SW 1271 (cell line): ENCODE measurements at regions not wholly inside any gene's neighbourhood (a gene's known extent, or its start where the extent isn't known, plus 50 kb on each side); places are given as distances from the start of the nearest gene placed in this dataset.
"Not testable (repeated sequence)": the region's sequence is repeated elsewhere in the genome, so short reads cannot be mapped to it uniquely, and the experiment has no call there.

ENCODE experiments used
- DNase-seq, 2 experiments: peaks; one replicate each; lab custom pipeline; 2025; lab: John Stamatoyannopoulos, UW

DNA sequence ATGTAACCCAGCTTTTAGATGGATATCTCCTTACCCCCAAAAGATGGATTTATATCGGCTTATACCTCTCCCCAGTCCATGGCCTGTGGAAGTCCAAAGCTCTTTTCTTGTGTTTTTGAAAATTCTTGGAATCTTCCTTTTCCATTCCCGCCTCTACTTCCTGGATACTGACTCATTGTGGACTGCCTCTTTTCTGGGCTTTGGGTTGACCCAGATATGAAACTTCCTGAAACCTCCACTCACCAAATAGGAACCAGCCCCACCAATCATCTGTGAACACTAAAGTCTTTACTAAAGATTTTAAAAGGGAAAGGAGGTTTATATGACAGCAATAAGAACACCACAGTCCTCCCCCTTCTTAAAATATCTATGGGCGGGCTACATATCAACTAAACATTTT is 163.4 kb upstream of the SYN3 start:
- DNase-seq: no peak

DNA sequence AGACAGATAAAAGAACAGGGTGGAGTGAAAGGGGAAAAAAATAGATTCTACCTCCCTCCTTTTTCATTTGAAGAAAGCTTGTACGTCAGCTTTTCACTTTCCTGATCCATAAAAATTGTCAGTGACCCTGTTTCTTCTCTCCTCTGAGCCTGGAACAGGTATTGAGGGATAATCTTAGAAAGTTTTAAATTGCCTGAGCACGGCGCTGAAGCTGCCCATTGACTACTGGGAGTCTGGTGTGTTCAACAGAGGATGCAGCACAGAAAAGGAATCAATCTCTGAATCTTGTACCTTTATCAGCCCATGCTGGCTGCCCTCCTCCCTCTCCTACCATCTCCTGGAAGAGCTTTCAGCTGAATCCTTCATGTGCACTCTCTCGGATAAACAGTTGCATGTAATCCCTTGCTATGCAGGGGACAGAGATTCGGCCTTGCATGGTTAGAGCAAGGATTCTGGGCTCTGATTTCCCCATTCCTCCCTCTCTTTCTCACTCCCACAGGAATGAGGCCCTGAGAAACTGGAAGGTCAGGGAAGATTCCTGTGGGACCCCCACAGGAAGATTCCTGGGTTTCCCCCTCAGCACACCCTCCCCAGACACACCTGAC is 162.4 kb upstream of the SYN3 start:
- no peak for DNase-seq

DNA sequence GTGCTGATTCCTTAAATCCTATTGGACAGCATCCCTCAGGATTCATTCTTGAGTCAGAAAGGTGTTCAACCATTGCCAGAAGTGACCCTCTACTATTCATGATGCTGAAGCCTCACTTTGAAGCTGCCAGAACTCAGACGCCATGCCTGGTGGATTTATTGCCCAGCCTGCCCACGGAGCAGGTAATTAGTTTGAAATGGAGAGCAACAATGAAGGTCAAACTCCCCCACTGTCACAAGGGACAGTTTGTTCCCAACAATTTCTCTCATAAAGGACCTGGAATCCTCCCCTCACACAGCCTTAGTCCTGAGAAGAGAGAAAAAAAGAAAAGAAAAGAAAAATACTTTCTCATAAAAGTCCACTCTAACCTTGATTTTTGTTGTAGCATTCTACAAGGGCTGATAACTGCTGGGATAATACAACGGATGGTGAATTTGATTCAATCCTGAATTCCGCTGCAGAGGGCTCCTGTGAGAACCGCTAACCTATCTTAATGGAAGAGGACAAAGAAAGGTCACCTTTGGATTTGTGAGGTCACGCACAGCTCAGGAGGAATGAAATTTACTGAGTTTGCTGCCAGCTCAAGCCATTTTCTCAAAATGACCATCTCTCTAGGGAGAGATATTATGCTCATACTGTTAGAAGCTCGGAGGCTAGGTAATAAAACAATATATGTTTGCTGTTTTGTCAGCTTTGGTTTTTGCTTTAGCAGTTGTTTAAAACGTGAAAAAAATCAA is 161.6 kb upstream of the SYN3 start:
- DNase-seq: no peak

DNA sequence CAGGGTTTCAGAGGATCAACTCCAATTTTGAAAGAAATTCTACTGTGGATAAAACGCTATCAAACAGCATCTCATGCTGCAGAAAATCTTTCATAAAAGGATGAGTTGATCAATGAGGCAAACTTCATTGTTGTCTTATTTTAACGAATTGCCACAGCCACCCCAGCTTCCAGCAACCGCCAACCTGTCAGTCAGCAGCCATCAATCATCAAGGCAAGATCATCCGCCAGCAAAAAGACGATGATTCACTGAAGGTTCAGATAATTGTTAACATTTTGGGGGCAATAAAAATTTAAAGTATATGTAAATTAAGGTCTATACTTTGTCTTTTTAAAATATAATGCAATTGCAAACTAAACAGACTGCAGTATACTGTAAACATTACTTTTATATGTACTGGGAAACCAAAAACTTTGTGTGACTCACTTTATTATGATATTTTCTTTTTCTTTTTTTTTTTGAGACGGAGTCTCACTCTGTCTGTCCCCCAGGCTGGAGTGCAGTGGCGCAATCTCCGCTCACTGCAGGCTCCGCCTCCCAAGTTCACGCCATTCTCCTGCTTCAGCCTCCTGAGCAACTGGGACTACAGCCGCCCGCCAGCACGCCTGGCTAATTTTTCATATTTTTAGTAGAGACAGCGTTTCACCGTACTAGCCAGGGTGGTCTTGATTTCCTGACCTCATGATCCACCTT is 155.3 kb upstream of the SYN3 start:
- no peak for DNase-seq

- DNase-seq: peak in 1 of 2 experiments; percentile 32
Observed at GRCh38 chr22:33209930-33210784, 152.0 kb upstream of the SYN3 start.

- no peak for DNase-seq
Observed at GRCh38 chr22:33204408-33204807, 146.2 kb upstream of the SYN3 start.

DNA sequence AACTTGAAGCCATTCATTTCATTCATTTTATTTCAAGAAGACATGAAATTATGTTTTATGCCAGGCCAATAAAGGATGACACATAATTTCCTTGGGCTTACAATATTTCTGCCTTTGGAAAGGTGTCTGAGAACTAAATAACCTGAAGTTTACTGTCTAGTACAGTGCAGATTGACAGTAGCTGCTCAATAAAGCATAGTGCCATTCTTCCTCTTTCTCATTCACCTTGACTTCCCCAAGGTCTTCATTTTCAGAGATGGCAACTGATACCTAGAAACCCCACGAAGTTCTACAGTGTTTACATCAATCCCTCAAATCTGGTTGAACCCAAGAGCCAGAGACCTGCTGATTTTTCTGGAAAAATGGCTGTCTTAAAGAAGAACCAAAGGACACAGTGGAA is 144.3 kb upstream of the SYN3 start:
- no peak for DNase-seq

DNA sequence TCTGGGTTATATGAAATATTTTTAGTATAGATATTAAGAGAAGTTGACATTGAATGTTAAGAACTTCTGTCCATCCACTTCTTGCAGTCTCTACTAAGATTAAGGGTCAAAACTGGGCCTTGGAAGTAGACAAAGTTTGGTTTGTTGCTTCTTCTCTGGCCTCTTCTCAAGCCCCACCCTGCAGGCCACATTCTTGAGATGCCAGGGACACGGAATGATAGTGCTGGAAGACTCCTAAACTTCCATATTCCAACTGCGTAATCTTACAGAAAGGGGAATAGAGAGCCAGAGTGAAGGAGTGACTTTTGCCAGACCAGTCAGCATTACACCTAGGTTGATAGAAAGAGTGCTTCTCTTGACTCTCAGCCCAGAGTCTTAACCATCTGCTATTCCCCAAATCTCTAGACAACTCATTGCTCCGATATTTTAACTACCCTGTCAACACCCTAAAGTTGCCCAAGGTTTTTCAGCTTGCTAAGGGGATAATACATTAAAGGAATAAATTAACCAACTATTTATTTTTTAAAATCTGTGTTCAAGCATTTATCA is 136.4 kb upstream of the SYN3 start:
- DNase-seq: no peak

DNA sequence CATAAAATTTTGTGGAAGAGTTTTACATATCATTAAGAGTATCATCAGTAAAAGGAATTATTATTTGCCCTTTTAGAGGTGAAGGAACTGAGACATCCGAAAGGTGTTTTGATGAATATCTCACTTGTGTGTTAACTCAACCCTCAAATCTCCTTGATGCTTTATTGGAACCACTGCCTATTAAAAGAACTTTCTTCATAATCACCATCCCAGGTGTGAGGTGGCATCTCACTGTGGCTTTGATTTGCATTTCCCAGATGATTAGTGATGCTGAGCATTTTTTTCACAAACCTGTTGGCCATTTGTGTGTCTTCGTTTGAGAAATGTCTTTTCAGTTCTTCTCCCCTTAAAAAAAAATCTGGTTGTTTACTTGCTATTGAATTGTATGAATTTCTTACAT is 134.0 kb upstream of the SYN3 start:
- DNase-seq: no peak

DNA sequence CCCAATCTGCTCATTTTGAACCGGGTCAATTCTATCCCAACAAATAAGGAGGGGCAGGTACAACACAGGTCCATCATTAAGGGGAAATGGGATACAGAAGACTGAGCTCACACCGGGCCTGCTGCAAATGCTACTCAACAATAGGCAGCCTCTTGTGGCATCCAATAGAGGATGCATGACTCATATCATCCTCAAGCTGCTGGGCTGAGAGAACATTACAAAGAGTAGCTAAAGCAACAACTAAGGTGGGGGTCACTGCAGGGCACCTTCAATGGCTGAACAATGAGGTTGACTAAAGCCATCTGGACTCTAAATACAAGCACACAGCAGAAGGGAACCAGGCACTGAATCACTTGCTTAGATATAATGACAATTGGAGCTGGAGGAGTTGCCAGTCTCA is 130.1 kb upstream of the SYN3 start:
- DNase-seq: no peak

- DNase-seq: no peak
Observed at GRCh38 chr22:33186816-33187215, 128.6 kb upstream of the SYN3 start.

DNA sequence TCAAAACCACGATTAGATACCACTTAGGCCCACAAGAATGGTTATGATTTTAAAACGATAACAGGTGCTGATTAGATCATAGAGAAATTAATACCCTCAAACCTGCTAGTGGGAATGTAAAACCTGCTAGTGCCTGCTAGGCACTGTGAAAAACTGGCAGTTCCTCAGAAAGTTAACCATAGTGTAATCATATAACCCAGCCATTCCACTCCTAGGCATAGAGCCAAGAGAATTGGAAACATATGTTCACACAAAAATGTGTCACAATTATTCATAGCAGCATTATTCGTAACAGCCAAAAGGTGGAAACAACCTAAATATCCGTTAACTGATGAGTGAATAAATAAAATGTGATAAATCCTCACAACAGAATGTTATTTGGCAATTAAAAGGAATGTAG is 122.2 kb upstream of the SYN3 start:
- DNase-seq: no peak

DNA sequence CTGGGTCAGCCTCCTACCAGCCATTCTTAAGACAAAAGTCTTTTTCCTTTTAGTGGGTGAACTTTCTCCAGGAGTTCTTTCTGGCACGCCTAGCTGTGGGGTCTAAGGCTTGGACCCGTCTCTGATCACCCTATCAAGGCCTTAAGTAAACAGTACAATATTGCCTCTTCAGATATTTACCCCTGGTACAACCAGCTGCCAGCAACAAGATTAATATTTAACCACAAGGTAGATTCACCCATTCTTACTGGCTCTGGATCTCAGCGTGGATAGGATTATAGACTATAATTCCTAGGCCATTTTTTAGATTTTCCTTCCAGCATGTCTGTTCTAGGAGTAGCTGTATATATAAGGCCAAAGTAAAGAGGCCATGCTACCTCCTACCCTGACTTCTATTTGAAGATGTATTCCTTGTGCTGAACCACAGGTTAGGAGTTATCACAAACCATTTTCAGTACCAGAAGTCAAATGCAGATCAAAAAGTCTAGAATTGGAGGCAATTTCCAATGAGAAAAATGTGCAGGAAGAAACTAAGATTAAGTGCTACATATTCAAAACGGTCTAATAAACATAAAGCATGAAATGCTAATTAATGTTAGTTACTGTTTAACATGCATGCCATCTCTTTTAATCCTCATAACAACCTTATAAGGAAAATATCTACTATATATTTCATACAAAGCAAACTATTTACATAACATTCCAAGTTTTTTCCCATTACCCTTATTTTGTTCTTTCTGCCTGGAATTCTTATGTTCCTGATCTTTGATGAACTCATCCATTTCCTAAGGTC is 110.0 kb upstream of the SYN3 start:
- no peak for DNase-seq

DNA sequence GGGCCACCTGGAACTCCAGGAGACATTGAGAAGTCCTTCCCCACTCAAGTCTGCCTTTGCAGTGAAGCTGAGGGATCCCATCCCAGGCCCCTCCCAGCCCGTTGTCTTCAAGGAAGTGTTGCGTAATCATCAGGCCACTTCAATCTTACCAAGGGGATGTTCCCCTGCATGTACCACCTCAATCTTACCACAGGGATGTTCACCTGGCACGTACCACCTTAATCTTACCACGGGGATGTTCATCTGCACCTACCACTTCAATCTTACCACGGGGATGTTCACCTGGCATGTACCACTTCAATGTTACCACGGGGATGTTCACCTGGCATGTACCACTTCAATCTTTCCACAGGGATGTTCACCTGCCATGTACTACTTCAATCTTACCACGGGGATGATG is 108.0 kb upstream of the SYN3 start:
- no peak for DNase-seq

DNA sequence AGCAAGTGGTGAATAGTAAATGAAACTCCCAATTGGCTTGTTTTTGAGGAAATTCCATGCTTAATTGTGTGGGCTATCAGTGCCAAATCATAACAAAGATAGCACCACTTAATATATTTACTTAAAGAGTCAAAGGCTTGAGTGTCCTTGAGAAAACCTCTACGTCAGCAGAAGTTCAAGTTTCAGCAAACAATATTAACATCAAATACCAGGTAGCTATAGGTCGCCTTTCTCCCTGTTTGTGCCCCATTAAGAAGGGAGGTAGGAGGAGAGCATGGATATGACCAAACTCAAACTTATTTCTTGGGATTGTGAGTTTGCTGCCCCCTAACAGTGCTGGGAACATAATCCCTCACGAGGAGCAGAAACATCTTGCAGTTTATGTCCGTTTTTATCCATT is 105.6 kb upstream of the SYN3 start:
- DNase-seq: no peak

GRCh38 chr22:33162196-33162595 is 104.0 kb upstream of the SYN3 start:
- no peak for DNase-seq

- DNase-seq: no peak
Observed at GRCh38 chr22:33160525-33160924, 102.3 kb upstream of the SYN3 start.

DNA sequence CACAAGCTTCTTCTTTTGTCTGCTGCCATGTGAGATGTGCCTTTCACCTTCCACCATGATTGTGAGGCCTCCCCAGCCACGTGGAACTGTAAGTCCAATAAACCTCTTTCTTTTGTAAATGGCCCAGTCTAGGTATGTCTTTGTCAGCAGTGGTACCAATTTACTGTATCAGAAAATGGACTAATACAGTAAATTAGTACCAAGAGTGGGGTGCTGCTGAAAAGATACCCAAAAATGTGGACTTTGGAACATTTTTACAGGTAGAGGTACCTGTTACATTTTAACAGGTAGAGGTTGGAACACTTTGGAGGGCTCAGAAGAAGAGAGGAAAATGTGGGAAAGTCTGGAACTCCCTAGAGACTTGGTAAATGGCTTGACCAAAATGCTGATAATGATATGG is 96.8 kb upstream of the SYN3 start:
- DNase-seq: not testable (repeated sequence)

GRCh38 chr22:33149611-33150010 is 91.4 kb upstream of the SYN3 start:
- no peak for DNase-seq

DNA sequence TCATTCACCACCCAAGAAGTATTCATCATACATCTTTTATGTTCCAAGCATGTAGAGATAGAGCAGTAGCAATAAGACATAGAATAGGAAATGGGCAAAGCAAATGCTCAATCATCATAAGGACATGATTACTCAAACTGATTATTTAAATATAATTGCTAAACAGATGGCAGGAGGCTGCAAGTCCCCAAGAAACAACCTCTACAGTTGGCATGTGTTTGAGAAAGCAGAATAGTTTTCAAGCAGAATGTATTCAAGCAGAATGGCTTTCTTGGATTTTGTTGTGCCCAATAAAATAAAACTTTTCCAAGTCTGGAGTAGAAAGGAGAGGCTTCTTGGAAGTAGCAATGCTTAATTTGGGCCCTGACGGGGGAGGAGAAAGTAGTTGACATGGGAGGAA is 86.5 kb upstream of the SYN3 start:
- no peak for DNase-seq

DNA sequence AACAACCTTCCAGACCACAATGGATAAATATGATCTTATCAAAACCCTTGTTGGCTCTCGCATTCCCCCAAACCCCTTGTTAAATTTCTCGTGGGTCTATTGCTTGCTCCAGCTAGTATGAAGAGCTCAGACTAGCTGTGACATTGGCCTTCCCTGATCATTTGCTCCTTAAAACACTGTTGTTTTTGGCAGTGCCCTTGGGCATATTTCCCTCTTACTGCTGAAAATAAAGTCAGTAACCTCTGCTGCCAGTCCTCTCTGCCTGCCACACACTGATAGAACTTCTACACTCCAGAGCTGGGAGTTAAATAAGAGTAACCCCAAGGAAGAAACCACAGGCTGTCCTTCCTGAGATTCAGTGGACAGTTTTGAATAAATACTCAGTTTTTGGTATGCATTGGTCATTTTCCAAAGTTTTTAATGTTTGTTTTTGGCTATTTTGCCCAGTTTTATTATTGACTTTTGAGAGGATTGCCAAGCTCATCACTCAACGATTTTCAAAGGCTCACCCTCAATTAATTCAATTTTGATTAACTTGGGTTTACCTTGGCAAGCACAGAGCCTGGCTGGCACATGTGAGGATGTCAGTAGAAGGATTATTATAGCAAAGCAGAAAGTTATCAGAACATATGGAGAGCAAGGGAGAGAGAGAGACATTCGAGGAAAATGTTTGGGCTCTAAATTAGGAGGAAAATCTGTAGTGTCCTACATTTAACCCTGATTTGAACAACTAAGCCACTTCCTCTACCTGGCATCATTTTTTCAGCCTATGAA is 84.3 kb upstream of the SYN3 start:
- DNase-seq: no peak
